ENCODE measurements at regions not wholly inside any gene's neighbourhood (a gene's known extent, or its start where the extent isn't known, plus 50 kb on each side); places are given as distances from the start of the nearest gene placed in this dataset.

GRCh38 chr14:105865904-105866840 is 339.8 kb downstream of the TMEM121 start:
- Mint-ChIP-seq H3K27ac (peak overlapping the region in 6 of 10 donors; percentile 29 to 74 (median 58)), H3K9me3 (no peaks in the 10 kb centered on the region), H3K4me3 (peak overlapping the region in 1 of 10 donors; percentile 20), H3K36me3 (no peaks in the 10 kb centered on the region), H3K27me3 (peaks cover 0 to 2% (median 0%) of the 10 kb centered on the region in 5 donors), H3K4me1 (peaks cover 10 to 29% (median 20%) of the 10 kb centered on the region in 4 donors)
- POLR2A ChIA-PET: no interaction called here
- DNase-seq (peak in 2 of 10 donors; percentile 16 to 57), ATAC-seq (no peak)

GRCh38 chr14:105866841-105867321 is 340.5 kb downstream of the TMEM121 start:
- H3K36me3 Mint-ChIP-seq: no peaks in the 10 kb centered on the region
- ATAC-seq (no peak), DNase-seq (peak in 2 of 10 donors; percentile 8 to 32)
- H3K4me1 Mint-ChIP-seq: peaks cover 7 to 22% (median 14%) of the 10 kb centered on the region in 4 donors
- POLR2A ChIA-PET: no interaction called here
- no peak overlapping the region for H3K4me3 Mint-ChIP-seq
- H3K27ac Mint-ChIP-seq: peak overlapping the region in 4 of 10 donors; percentile 53 to 74 (median 58)
- H3K9me3 Mint-ChIP-seq: no peaks in the 10 kb centered on the region
- peaks cover 0 to under 1% (median 0%) of the 10 kb centered on the region in 5 donors for H3K27me3 Mint-ChIP-seq

GRCh38 chr14:105867961-105868599 is 341.7 kb downstream of the TMEM121 start:
- Mint-ChIP-seq H3K36me3 (no peaks in the 10 kb centered on the region), H3K4me1 (peaks cover 0 to 10% (median 2%) of the 10 kb centered on the region in 4 donors), H3K27ac (peak overlapping the region in 3 of 10 donors; percentile 7 to 73 (median 51)), H3K27me3 (no peaks in the 10 kb centered on the region), H3K9me3 (no peaks in the 10 kb centered on the region), H3K4me3 (peak overlapping the region in 1 of 10 donors; percentile 45)
- peak in 3 of 10 donors; percentile 1 to 43 (median 12) for DNase-seq
- no peak for ATAC-seq
- POLR2A ChIA-PET: no interaction called here

GRCh38 chr14:105871590-105871989 is 345.2 kb downstream of the TMEM121 start:
- no peak for DNase-seq
- H3K36me3 Mint-ChIP-seq: no peaks in the 10 kb centered on the region
- H3K27me3 Mint-ChIP-seq: peaks cover 0 to 7% (median 2%) of the 10 kb centered on the region in 5 donors
- no peak overlapping the region for H3K4me3 Mint-ChIP-seq
- no peak overlapping the region for H3K27ac Mint-ChIP-seq
- no peaks in the 10 kb centered on the region for H3K4me1 Mint-ChIP-seq
- no peak for ATAC-seq
- POLR2A ChIA-PET: no interaction called here
- no peaks in the 10 kb centered on the region for H3K9me3 Mint-ChIP-seq

GRCh38 chr14:105873870-105874512 is 347.6 kb downstream of the TMEM121 start:
- H3K4me3 Mint-ChIP-seq: no peak overlapping the region
- H3K4me1 Mint-ChIP-seq: no peaks in the 10 kb centered on the region
- H3K27me3 Mint-ChIP-seq: peaks cover 0 to 7% (median 2%) of the 10 kb centered on the region in 5 donors
- H3K36me3 Mint-ChIP-seq: no peaks in the 10 kb centered on the region
- ATAC-seq: no peak
- H3K27ac Mint-ChIP-seq: no peak overlapping the region
- H3K9me3 Mint-ChIP-seq: no peaks in the 10 kb centered on the region
- POLR2A ChIA-PET: no interaction called here
- DNase-seq: no peak

- H3K4me1 Mint-ChIP-seq: peaks cover 2 to 8% (median 5%) of the 10 kb centered on the region in 4 donors
- H3K36me3 Mint-ChIP-seq: no peaks in the 10 kb centered on the region
- H3K27ac Mint-ChIP-seq: peak overlapping the region in 1 of 10 donors; percentile 18
- no peak for ATAC-seq
- peaks cover 0 to 10% (median 3%) of the 10 kb centered on the region in 5 donors for H3K27me3 Mint-ChIP-seq
- H3K9me3 Mint-ChIP-seq: no peaks in the 10 kb centered on the region
- no peak overlapping the region for H3K4me3 Mint-ChIP-seq
- DNase-seq: peak in 1 of 10 donors; percentile 30
- POLR2A ChIA-PET: no interaction called here
These were observed 349.8 kb downstream of the TMEM121 start for GRCh38 chr14:105876158-105876557.

GRCh38 chr14:105876829-105877228 is 350.4 kb downstream of the TMEM121 start:
- no peak for ATAC-seq
- Mint-ChIP-seq H3K9me3 (no peaks in the 10 kb centered on the region), H3K36me3 (no peaks in the 10 kb centered on the region), H3K4me3 (no peak overlapping the region), H3K4me1 (peaks cover 2 to 8% (median 5%) of the 10 kb centered on the region in 4 donors), H3K27me3 (peaks cover 0 to 10% (median 3%) of the 10 kb centered on the region in 5 donors), H3K27ac (no peak overlapping the region)
- DNase-seq: no peak
- POLR2A ChIA-PET: no interaction called here

- H3K36me3 Mint-ChIP-seq: no peaks in the 10 kb centered on the region
- peak overlapping the region in 1 of 10 donors; percentile 12 for H3K27ac Mint-ChIP-seq
- peaks cover 0 to 10% (median 3%) of the 10 kb centered on the region in 5 donors for H3K27me3 Mint-ChIP-seq
- POLR2A ChIA-PET: no interaction called here
- no peaks in the 10 kb centered on the region for H3K9me3 Mint-ChIP-seq
- peaks cover 2 to 8% (median 5%) of the 10 kb centered on the region in 4 donors for H3K4me1 Mint-ChIP-seq
- peak overlapping the region in 1 of 10 donors; percentile 46 for H3K4me3 Mint-ChIP-seq
- ATAC-seq: no peak
- DNase-seq: no peak
These were observed 351.3 kb downstream of the TMEM121 start for GRCh38 chr14:105877645-105878044.

- no peaks in the 10 kb centered on the region for H3K36me3 Mint-ChIP-seq
- peaks cover 0 to 10% (median 3%) of the 10 kb centered on the region in 5 donors for H3K27me3 Mint-ChIP-seq
- peak in 1 of 10 donors; percentile 15 for DNase-seq
- no peak overlapping the region for H3K27ac Mint-ChIP-seq
- no peak overlapping the region for H3K4me3 Mint-ChIP-seq
- peaks cover 2 to 8% (median 5%) of the 10 kb centered on the region in 4 donors for H3K4me1 Mint-ChIP-seq
- POLR2A ChIA-PET: no interaction called here
- ATAC-seq: no peak
- H3K9me3 Mint-ChIP-seq: no peaks in the 10 kb centered on the region
These were observed 351.7 kb downstream of the TMEM121 start for GRCh38 chr14:105878125-105878524.

- Mint-ChIP-seq H3K9me3 (no peaks in the 10 kb centered on the region), H3K27ac (peak overlapping the region in 1 of 10 donors; percentile 62), H3K27me3 (peaks cover 0 to 10% (median 3%) of the 10 kb centered on the region in 5 donors), H3K4me3 (no peak overlapping the region), H3K36me3 (no peaks in the 10 kb centered on the region), H3K4me1 (peaks cover 2 to 8% (median 5%) of the 10 kb centered on the region in 4 donors)
- POLR2A ChIA-PET: no interaction called here
- peak in 3 of 10 donors; percentile 1 to 53 (median 3) for DNase-seq
- ATAC-seq: no peak
These were observed 352.2 kb downstream of the TMEM121 start for GRCh38 chr14:105878554-105878953.

GRCh38 chr14:105879503-105879866 is 353.1 kb downstream of the TMEM121 start:
- H3K4me3 Mint-ChIP-seq: peak overlapping the region; percentile 33 to 82 (median 63)
- peak overlapping the region in 9 of 10 donors; percentile 18 to 79 (median 63) for H3K27ac Mint-ChIP-seq
- no peaks in the 10 kb centered on the region for H3K9me3 Mint-ChIP-seq
- DNase-seq: peak in 1 of 10 donors; percentile 1
- H3K4me1 Mint-ChIP-seq: peaks cover 2 to 8% (median 5%) of the 10 kb centered on the region in 4 donors
- no peak for ATAC-seq
- POLR2A ChIA-PET: no interaction called here
- H3K27me3 Mint-ChIP-seq: peaks cover 0 to 10% (median 3%) of the 10 kb centered on the region in 5 donors
- no peaks in the 10 kb centered on the region for H3K36me3 Mint-ChIP-seq

GRCh38 chr14:105879867-105880561 is 353.6 kb downstream of the TMEM121 start:
- peak in 3 of 10 donors; percentile 5 to 57 (median 20) for DNase-seq
- peaks cover 0 to 10% (median 3%) of the 10 kb centered on the region in 5 donors for H3K27me3 Mint-ChIP-seq

More at GRCh38 chr14:105879867-105880561, 353.6 kb downstream of the TMEM121 start:
- Mint-ChIP-seq H3K4me3 (peak overlapping the region; percentile 33 to 82 (median 63)), H3K36me3 (no peaks in the 10 kb centered on the region), H3K9me3 (no peaks in the 10 kb centered on the region), H3K27ac (peak overlapping the region in 9 of 10 donors; percentile 18 to 79 (median 63)), H3K4me1 (peaks cover 2 to 8% (median 5%) of the 10 kb centered on the region in 4 donors)
- no peak for ATAC-seq
- POLR2A ChIA-PET: no interaction called here
